Endodermal cell (in vitro differentiated cells): ENCODE measurements at regions not wholly inside any gene's neighbourhood (a gene's known extent, or its start where the extent isn't known, plus 50 kb on each side); places are given as distances from the start of the nearest gene placed in this dataset.

Source experiments
- DNase-seq: peaks from one replicate; pipeline ENCODE4 v3.0.0-alpha.2; 2017
- H3K27ac ChIP-seq: 2 replicates; pipeline ENCODE4 v1.5.1; 2013; ENCODE audit warnings: mild to moderate bottlenecking, low read depth, low read length, moderate library complexity
- H3K27me3 ChIP-seq: 2 replicates; pipeline ENCODE4 v1.6.1; 2013; ENCODE audit warnings: mild to moderate bottlenecking, low read length, moderate library complexity; ENCODE audit not compliant: insufficient read depth, control insufficient read depth, poor library complexity, severe bottlenecking
- H3K36me3 ChIP-seq: 2 replicates; pipeline ENCODE4 v1.7.0; 2013; ENCODE audit warnings: mild to moderate bottlenecking, low read length, moderate library complexity; ENCODE audit not compliant: control insufficient read depth, insufficient read depth
- H3K4me1 ChIP-seq: one replicate; pipeline ENCODE4 v1.7.0; 2013; ENCODE audit warnings: low read length; ENCODE audit not compliant: control insufficient read depth, insufficient read depth
- H3K4me3 ChIP-seq: 2 replicates; pipeline ENCODE4 v1.5.1; 2013; ENCODE audit warnings: mild to moderate bottlenecking, low read length, moderate library complexity
- H3K9ac ChIP-seq: 2 replicates; pipeline ENCODE4 v1.6.1; 2013; ENCODE audit warnings: mild to moderate bottlenecking, low read length, moderate library complexity; ENCODE audit not compliant: poor library complexity, severe bottlenecking; ENCODE audit errors: extremely low read depth
- H3K9me3 ChIP-seq: 2 replicates; pipeline ENCODE4 v1.6.1; 2013; ENCODE audit warnings: mild to moderate bottlenecking, low read length, moderate library complexity; ENCODE audit not compliant: control insufficient read depth
- H3K27ac Mint-ChIP-seq: 2 replicates; pipeline ENCODE4 v1.8.0; 2020; ENCODE audit warnings: mixed read lengths
- H3K27me3 Mint-ChIP-seq: 2 replicates; pipeline ENCODE4 v1.8.0; 2021; ENCODE audit warnings: mild to moderate bottlenecking, mixed read lengths; ENCODE audit not compliant: insufficient read depth
- H3K36me3 Mint-ChIP-seq: 2 replicates; pipeline ENCODE4 v1.8.0; 2020; ENCODE audit warnings: low read depth, mixed read lengths
- H3K4me1 Mint-ChIP-seq: 2 replicates; pipeline ENCODE4 v1.8.0; 2020; ENCODE audit warnings: mixed read lengths
- H3K4me3 Mint-ChIP-seq: 2 replicates; pipeline ENCODE4 v1.8.0; 2020; ENCODE audit warnings: mild to moderate bottlenecking, moderate library complexity, mixed read lengths
- H3K9me3 Mint-ChIP-seq: 2 replicates; pipeline ENCODE4 v1.8.0; 2020; ENCODE audit warnings: mild to moderate bottlenecking, mixed read lengths
- CTCF ChIP-seq: fragments of 200-600 bp; sonication (generic); conservative IDR thresholded peaks from 2 replicates; pipeline ENCODE4 v1.5.0; 2021; ENCODE audit warnings: antibody characterized with exemption, mild to moderate bottlenecking
- WGBS, 2 experiments: methylation state at CpG; one replicate each; pipeline versions ENCODE4 v1.1.5 to v1.1.7; 2013; ENCODE audit warnings: missing lambda C conversion rate in 2 of 2, mixed read lengths in 1 of 2; ENCODE audit not compliant: insufficient coverage in 1 of 2, insufficient read length in 1 of 2; 5-methylcytosine and 5-hydroxymethylcytosine counted together

- Histone ChIP-seq H3K4me3 (no peak overlapping the region), H3K9ac (no peak overlapping the region), H3K9me3 (peaks cover 35% of the 10 kb centered on the region), H3K27me3 (no peaks in the 10 kb centered on the region), H3K27ac (peak overlapping the region; percentile 85), H3K36me3 (no peaks in the 10 kb centered on the region), H3K4me1 (no peaks in the 10 kb centered on the region)
- H3K9me3 Mint-ChIP-seq, result peaks cover 12% of the 10 kb centered on the region
- no peak overlapping the region for H3K4me3 Mint-ChIP-seq
- no peak for TF ChIP-seq CTCF
- WGBS, 2 experiments, result 69 to 88% methylated on average over 5 of the region's 5 CpGs
- DNase-seq, result no peak
- H3K27me3 Mint-ChIP-seq, result no peaks in the 10 kb centered on the region
- H3K36me3 Mint-ChIP-seq, result peaks cover 17% of the 10 kb centered on the region
- H3K27ac Mint-ChIP-seq, result no peak overlapping the region
- H3K4me1 Mint-ChIP-seq, result peaks cover 14% of the 10 kb centered on the region
Observed at GRCh38 chr5:124461941-124462340, 284.5 kb downstream of the ZNF608 start.

- Histone ChIP-seq H3K27me3 (no peaks in the 10 kb centered on the region), H3K9me3 (peaks cover 35% of the 10 kb centered on the region), H3K36me3 (no peaks in the 10 kb centered on the region), H3K27ac (peak overlapping the region; percentile 85), H3K4me1 (no peaks in the 10 kb centered on the region), H3K4me3 (no peak overlapping the region), H3K9ac (no peak overlapping the region)
- Mint-ChIP-seq H3K27me3 (no peaks in the 10 kb centered on the region), H3K4me1 (peaks cover 14% of the 10 kb centered on the region), H3K4me3 (no peak overlapping the region), H3K27ac (no peak overlapping the region), H3K9me3 (peaks cover 12% of the 10 kb centered on the region), H3K36me3 (peaks cover 17% of the 10 kb centered on the region)
- DNase-seq, result no peak
- 100% methylated on average over 1 of the region's 1 CpG; no CpG with 5 or more reads in 1 of the 2 experiments for WGBS, 2 experiments
- TF ChIP-seq CTCF, result no peak
Observed at GRCh38 chr5:124461157-124461556, 285.3 kb downstream of the ZNF608 start.

GRCh38 chr5:124460642-124461041, 285.8 kb downstream of the ZNF608 start:
- TF ChIP-seq CTCF, result no peak
- peaks cover 35% of the 10 kb centered on the region for H3K9me3 ChIP-seq
- H3K4me1 ChIP-seq, result no peaks in the 10 kb centered on the region
- peaks cover 17% of the 10 kb centered on the region for H3K4me1 Mint-ChIP-seq
- H3K4me3 ChIP-seq, result no peak overlapping the region
- no peak overlapping the region for H3K27ac ChIP-seq
- H3K4me3 Mint-ChIP-seq, result no peak overlapping the region
- peaks cover 12% of the 10 kb centered on the region for H3K9me3 Mint-ChIP-seq
- no peaks in the 10 kb centered on the region for H3K27me3 Mint-ChIP-seq
- H3K36me3 ChIP-seq, result no peaks in the 10 kb centered on the region
- no peak overlapping the region for H3K9ac ChIP-seq
- no peak overlapping the region for H3K27ac Mint-ChIP-seq
- H3K36me3 Mint-ChIP-seq, result peaks cover 17% of the 10 kb centered on the region
- no peaks in the 10 kb centered on the region for H3K27me3 ChIP-seq
- DNase-seq, result no peak
- 95 to 96% methylated on average over 2 to 3 of the region's 3 CpGs for WGBS, 2 experiments
